Neural progenitor cell (in vitro differentiated cells): ENCODE measurements at regions not wholly inside any gene's neighbourhood (a gene's known extent, or its start where the extent isn't known, plus 50 kb on each side); places are given as distances from the start of the nearest gene placed in this dataset.

Experiments used
- DNase-seq: peaks from one replicate; pipeline ENCODE4 v3.0.0-alpha.2; 2016; ENCODE audit warnings: low spot score
- H2AFZ ChIP-seq: fragments of 200-600 bp; sonication (generic); replicated peaks from 2 replicates; pipeline ENCODE4 v1.6.1; 2016; ENCODE audit warnings: antibody characterized with exemption
- H3F3A ChIP-seq: fragments of 200-600 bp; sonication (generic); 2 replicates; pipeline ENCODE4 v1.6.1; 2016; ENCODE audit warnings: antibody characterized with exemption, low read depth
- H3K27ac ChIP-seq: fragments of 200-600 bp; sonication (generic); 2 replicates; pipeline ENCODE4 v1.5.1; 2016; ENCODE audit warnings: mild to moderate bottlenecking
- H3K27me3 ChIP-seq: fragments of 200-600 bp; sonication (generic); 2 replicates; pipeline ENCODE4 v1.6.1; 2016; ENCODE audit warnings: mild to moderate bottlenecking, moderate library complexity
- H3K36me3 ChIP-seq: fragments of 200-600 bp; sonication (generic); 2 replicates; pipeline ENCODE4 v1.5.1; 2016
- H3K4me1 ChIP-seq: fragments of 200-600 bp; sonication (generic); 2 replicates; pipeline ENCODE4 v1.6.1; 2016; ENCODE audit warnings: mixed run types
- H3K4me2 ChIP-seq: fragments of 200-600 bp; sonication (generic); 2 replicates; pipeline ENCODE4 v1.6.1; 2016
- H3K4me3 ChIP-seq: fragments of 200-600 bp; sonication (generic); 2 replicates; pipeline ENCODE4 v1.5.1; 2016
- H3K79me2 ChIP-seq: fragments of 200-600 bp; sonication (generic); 2 replicates; pipeline ENCODE4 v1.6.1; 2016; ENCODE audit warnings: low read depth
- H3K9ac ChIP-seq: fragments of 200-600 bp; sonication (generic); 2 replicates; pipeline ENCODE4 v1.6.1; 2016
- H3K9me3 ChIP-seq: fragments of 200-600 bp; sonication (generic); 2 replicates; pipeline ENCODE4 v1.5.1; 2016; ENCODE audit warnings: low read depth
- H4K20me1 ChIP-seq: fragments of 200-600 bp; sonication (generic); 2 replicates; pipeline ENCODE4 v1.6.1; 2016; ENCODE audit warnings: low read depth
- H3K27ac Mint-ChIP-seq: 3 replicates; pipeline ENCODE4 v1.8.0; 2021; ENCODE audit warnings: mixed read lengths
- H3K27me3 Mint-ChIP-seq: 2 replicates; pipeline ENCODE4 v1.8.0; 2022; ENCODE audit warnings: low read depth, mild to moderate bottlenecking, inconsistent platforms, moderate library complexity, mixed read lengths; ENCODE audit not compliant: insufficient read depth
- H3K36me3 Mint-ChIP-seq: 3 replicates; pipeline ENCODE4 v1.8.0; 2021; ENCODE audit warnings: mixed read lengths
- H3K4me1 Mint-ChIP-seq: 3 replicates; pipeline ENCODE4 v1.8.0; 2021; ENCODE audit warnings: mixed read lengths
- H3K4me3 Mint-ChIP-seq: 3 replicates; pipeline ENCODE4 v1.8.0; 2021; ENCODE audit warnings: mild to moderate bottlenecking, moderate library complexity, mixed read lengths
- H3K9me3 Mint-ChIP-seq: 3 replicates; pipeline ENCODE4 v1.8.0; 2020; ENCODE audit warnings: mixed read lengths
- EZH2 ChIP-seq: fragments of 200-600 bp; sonication (generic); IDR thresholded peaks from 2 replicates; pipeline ENCODE4 v1.6.1; 2017; ENCODE audit warnings: antibody characterized with exemption, mild to moderate bottlenecking, moderate library complexity
- EZH2phosphoT487 ChIP-seq: fragments of 200-600 bp; sonication (generic); IDR thresholded peaks from 2 replicates; pipeline ENCODE4 v1.6.1; 2017; ENCODE audit warnings: antibody characterized with exemption
- TF ChIP-seq, protein P1 (sequence below): fragments of 200-600 bp; sonication (generic); IDR thresholded peaks from 2 replicates; pipeline ENCODE4 v1.5.1; 2017; ENCODE audit warnings: antibody characterized with exemption, mild to moderate bottlenecking

DNA sequence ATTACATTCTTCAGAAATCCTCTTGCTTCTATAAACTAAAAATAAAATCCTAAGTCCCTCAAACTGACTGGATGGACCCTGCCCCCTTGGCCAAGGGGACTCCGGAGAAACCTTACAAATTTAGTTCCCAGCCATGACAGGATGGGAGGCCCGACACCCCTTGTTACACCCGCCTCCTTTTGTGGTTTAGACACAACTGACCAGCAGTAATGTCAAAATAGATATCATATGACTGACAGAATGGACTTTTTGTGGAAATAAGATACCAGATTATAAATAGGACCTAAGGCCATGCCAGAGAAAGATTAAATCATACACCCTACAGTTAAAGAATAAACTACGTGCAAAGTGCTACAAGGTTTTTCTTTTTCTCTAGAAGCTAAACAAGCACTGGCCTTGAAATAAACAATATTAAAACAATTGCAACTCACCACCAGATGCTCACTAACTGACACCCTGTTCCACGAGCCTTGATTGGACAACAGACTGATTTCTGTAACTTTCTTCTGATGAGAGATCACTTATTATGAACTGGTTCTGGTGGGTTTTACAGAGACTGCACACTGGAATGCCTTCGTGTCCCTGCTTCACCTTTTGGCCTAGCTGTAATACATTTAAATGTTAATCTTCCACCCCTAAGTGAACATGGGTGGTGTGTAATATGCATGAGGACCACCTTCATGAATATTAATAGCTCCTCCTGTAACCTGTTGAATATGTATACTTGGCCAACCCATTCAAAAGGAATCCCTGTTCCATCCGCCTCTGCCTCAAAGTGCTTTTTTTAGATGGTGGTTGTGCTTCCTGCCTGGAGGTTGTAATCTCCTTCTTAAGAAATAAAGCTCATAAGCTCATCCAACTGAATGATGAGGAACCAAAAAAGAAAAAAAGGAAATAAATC lies 99.6 kb downstream of the ODF2L start:
- Histone ChIP-seq H3K9me3 (no peaks in the 10 kb centered on the region), H3F3A (no peaks in the 10 kb centered on the region), H3K4me3 (no peak overlapping the region), H3K4me2 (no peak overlapping the region), H3K4me1 (no peaks in the 10 kb centered on the region), H3K27ac (no peak overlapping the region), H4K20me1 (no peaks in the 10 kb centered on the region), H3K9ac (no peak overlapping the region), H3K79me2 (no peaks in the 10 kb centered on the region), H3K27me3 (no peaks in the 10 kb centered on the region), H2AFZ (peak overlapping the region; percentile 42), H3K36me3 (no peaks in the 10 kb centered on the region)
- no peaks in the 10 kb centered on the region for H3K9me3 Mint-ChIP-seq
- DNase-seq, result no peak
- H3K36me3 Mint-ChIP-seq, result no peaks in the 10 kb centered on the region
- no peak overlapping the region for H3K27ac Mint-ChIP-seq
- no peaks in the 10 kb centered on the region for H3K4me1 Mint-ChIP-seq
- no peaks in the 10 kb centered on the region for H3K27me3 Mint-ChIP-seq
- TF ChIP-seq EZH2phosphoT487, result no peak
- TF ChIP-seq EZH2, result no peak
- TF ChIP-seq, protein P1, sequence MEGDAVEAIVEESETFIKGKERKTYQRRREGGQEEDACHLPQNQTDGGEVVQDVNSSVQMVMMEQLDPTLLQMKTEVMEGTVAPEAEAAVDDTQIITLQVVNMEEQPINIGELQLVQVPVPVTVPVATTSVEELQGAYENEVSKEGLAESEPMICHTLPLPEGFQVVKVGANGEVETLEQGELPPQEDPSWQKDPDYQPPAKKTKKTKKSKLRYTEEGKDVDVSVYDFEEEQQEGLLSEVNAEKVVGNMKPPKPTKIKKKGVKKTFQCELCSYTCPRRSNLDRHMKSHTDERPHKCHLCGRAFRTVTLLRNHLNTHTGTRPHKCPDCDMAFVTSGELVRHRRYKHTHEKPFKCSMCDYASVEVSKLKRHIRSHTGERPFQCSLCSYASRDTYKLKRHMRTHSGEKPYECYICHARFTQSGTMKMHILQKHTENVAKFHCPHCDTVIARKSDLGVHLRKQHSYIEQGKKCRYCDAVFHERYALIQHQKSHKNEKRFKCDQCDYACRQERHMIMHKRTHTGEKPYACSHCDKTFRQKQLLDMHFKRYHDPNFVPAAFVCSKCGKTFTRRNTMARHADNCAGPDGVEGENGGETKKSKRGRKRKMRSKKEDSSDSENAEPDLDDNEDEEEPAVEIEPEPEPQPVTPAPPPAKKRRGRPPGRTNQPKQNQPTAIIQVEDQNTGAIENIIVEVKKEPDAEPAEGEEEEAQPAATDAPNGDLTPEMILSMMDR, result no peak
- H3K4me3 Mint-ChIP-seq, result no peak overlapping the region

DNA sequence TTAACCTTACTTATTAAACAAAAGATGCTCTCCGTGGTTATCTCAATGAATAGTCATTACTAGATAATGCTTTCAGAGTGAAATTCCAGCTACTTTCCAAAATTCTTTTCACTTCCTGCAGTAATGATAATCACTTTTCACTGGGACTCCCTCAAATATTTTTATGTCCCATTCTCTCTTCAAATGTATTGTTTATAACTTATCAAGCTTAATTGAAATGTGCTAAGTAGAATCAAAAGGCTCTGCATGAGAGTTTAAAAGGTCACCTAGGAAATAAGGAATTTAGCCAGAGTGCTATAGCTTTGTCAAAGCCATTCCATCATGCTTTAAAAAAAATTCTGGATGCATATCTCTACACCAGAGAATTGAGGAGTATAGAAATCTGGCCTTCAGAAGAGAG lies 106.4 kb downstream of the ODF2L start:
- no peaks in the 10 kb centered on the region for H3K9me3 ChIP-seq
- H3F3A ChIP-seq, result no peaks in the 10 kb centered on the region
- H3K27ac Mint-ChIP-seq, result no peak overlapping the region
- H3K27me3 Mint-ChIP-seq, result no peaks in the 10 kb centered on the region
- no peaks in the 10 kb centered on the region for H3K4me1 ChIP-seq
- H3K36me3 ChIP-seq, result no peaks in the 10 kb centered on the region
- no peaks in the 10 kb centered on the region for H3K36me3 Mint-ChIP-seq
- H3K4me1 Mint-ChIP-seq, result peaks cover 3% of the 10 kb centered on the region
- no peaks in the 10 kb centered on the region for H3K9me3 Mint-ChIP-seq
- no peak overlapping the region for H2AFZ ChIP-seq
- TF ChIP-seq EZH2 (no peak), EZH2phosphoT487 (no peak)
- TF ChIP-seq, protein P1, result no peak
- H3K4me2 ChIP-seq, result no peak overlapping the region
- DNase-seq, result no peak
- H3K27ac ChIP-seq, result no peak overlapping the region
- no peak overlapping the region for H3K4me3 ChIP-seq
- H3K4me3 Mint-ChIP-seq, result no peak overlapping the region
- no peaks in the 10 kb centered on the region for H3K27me3 ChIP-seq
- no peak overlapping the region for H3K9ac ChIP-seq
- H4K20me1 ChIP-seq, result no peaks in the 10 kb centered on the region
- H3K79me2 ChIP-seq, result no peaks in the 10 kb centered on the region

DNA sequence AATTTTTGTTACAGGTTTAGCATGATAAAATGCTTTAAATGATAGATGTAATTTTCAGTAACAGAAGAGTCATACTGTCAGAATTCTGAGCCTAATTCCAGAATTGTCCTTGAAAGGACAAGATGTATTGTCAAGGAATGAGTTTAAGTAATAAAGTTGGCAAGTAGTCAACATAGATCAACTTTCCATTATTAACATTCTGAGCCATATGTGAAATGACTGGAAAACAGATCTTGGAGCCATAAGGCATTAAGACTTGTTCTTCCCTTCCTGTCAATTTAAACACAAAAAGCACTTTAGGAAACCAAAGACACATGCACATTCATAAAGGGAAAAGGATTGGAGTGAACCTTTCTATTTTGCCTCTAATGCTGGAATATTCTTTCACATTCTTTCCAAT lies 107.0 kb downstream of the ODF2L start:
- Mint-ChIP-seq H3K27ac (no peak overlapping the region), H3K4me1 (peaks cover 3% of the 10 kb centered on the region), H3K27me3 (no peaks in the 10 kb centered on the region), H3K4me3 (no peak overlapping the region), H3K9me3 (no peaks in the 10 kb centered on the region), H3K36me3 (no peaks in the 10 kb centered on the region)
- Histone ChIP-seq H2AFZ (no peak overlapping the region), H3K9ac (no peak overlapping the region), H3K9me3 (no peaks in the 10 kb centered on the region), H3K36me3 (no peaks in the 10 kb centered on the region), H3F3A (no peaks in the 10 kb centered on the region), H3K4me3 (no peak overlapping the region), H3K79me2 (no peaks in the 10 kb centered on the region), H3K27ac (no peak overlapping the region), H3K27me3 (no peaks in the 10 kb centered on the region), H4K20me1 (no peaks in the 10 kb centered on the region), H3K4me2 (no peak overlapping the region), H3K4me1 (no peaks in the 10 kb centered on the region)
- DNase-seq, result no peak
- TF ChIP-seq EZH2phosphoT487 (no peak), EZH2 (no peak)
- TF ChIP-seq, protein P1, result no peak
